ENCODE measurements at regions not wholly inside any gene's neighbourhood (a gene's known extent, or its start where the extent isn't known, plus 50 kb on each side); places are given as distances from the start of the nearest gene placed in this dataset.
"Not testable (repeated sequence)": the region's sequence is repeated elsewhere in the genome, so short reads cannot be mapped to it uniquely, and the experiment has no call there.

GRCh38 chr7:36051501-36051900, 101.6 kb upstream of the EEPD1 start:
- no peak overlapping the region for H3K9ac ChIP-seq (ENCODE audit: insufficient read length, low read depth)
- DNase-seq (ENCODE audit: low read depth, low spot score): no peak
- H3K4me3 ChIP-seq (ENCODE audit: insufficient read length, low read depth): no peak overlapping the region
- peaks cover 3% of the 10 kb centered on the region for H3K4me1 ChIP-seq (ENCODE audit: insufficient read depth, insufficient read length)
- H3K36me3 ChIP-seq (ENCODE audit: insufficient read depth, insufficient read length, low read length): no peaks in the 10 kb centered on the region
- H3K9me3 ChIP-seq (ENCODE audit: insufficient read depth, low read length): no peaks in the 10 kb centered on the region
- TF ChIP-seq SUZ12 (IDR thresholded peaks at IDR 0.05; ENCODE audit: extremely low read depth, insufficient read depth, insufficient read length) (no peak), YY1 (IDR thresholded peaks at IDR 0.05; ENCODE audit: insufficient read depth, insufficient read length) (no peak), ZNF274 (IDR thresholded peaks at IDR 0.05; ENCODE audit: low read depth, low read length) (no peak)
- no peaks in the 10 kb centered on the region for H3K27me3 ChIP-seq (ENCODE audit: insufficient read depth, insufficient read length)

GRCh38 chr7:36053589-36053988, 99.5 kb upstream of the EEPD1 start:
- TF ChIP-seq ZNF274 (IDR thresholded peaks at IDR 0.05; ENCODE audit: low read depth, low read length) (no peak), SUZ12 (IDR thresholded peaks at IDR 0.05; ENCODE audit: extremely low read depth, insufficient read depth, insufficient read length) (no peak), YY1 (IDR thresholded peaks at IDR 0.05; ENCODE audit: insufficient read depth, insufficient read length) (no peak)

DNA sequence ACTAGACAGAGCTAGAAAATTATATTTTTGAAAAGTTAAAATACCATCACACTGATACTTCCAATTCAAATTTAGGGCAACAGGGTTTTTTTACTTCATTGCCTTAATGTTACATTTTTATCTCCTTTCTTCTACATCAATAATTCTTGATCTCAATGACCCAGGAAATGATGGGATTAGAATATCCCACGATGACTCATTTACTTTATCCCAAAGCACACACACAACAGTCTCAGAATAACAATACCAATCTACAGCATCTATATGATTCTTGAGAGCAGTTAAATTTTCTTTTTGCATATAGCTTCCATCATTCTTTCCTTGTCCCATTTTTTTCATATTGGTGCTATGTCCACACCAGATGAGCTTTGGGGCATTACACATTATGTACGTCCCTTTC, 98.4 kb upstream of the EEPD1 start:
- no peak for TF ChIP-seq ZNF274 (IDR thresholded peaks at IDR 0.05; ENCODE audit: low read depth, low read length)
- no peak for TF ChIP-seq SUZ12 (IDR thresholded peaks at IDR 0.05; ENCODE audit: extremely low read depth, insufficient read depth, insufficient read length)
- TF ChIP-seq YY1 (IDR thresholded peaks at IDR 0.05; ENCODE audit: insufficient read depth, insufficient read length): no peak
- no peak overlapping the region for H3K4me3 ChIP-seq (ENCODE audit: insufficient read length, low read depth)
- H3K9ac ChIP-seq (ENCODE audit: insufficient read length, low read depth): no peak overlapping the region
- H3K9me3 ChIP-seq (ENCODE audit: insufficient read depth, low read length): no peaks in the 10 kb centered on the region
- H3K4me1 ChIP-seq (ENCODE audit: insufficient read depth, insufficient read length): peaks cover 3% of the 10 kb centered on the region
- no peaks in the 10 kb centered on the region for H3K27me3 ChIP-seq (ENCODE audit: insufficient read depth, insufficient read length)
- DNase-seq (ENCODE audit: low read depth, low spot score): no peak
- H3K36me3 ChIP-seq (ENCODE audit: insufficient read depth, insufficient read length, low read length): no peaks in the 10 kb centered on the region

More at GRCh38 chr7:36053589-36053988, 99.5 kb upstream of the EEPD1 start:
- Histone ChIP-seq H3K9me3 (ENCODE audit: insufficient read depth, low read length) (no peaks in the 10 kb centered on the region), H3K36me3 (ENCODE audit: insufficient read depth, insufficient read length, low read length) (no peaks in the 10 kb centered on the region), H3K4me1 (ENCODE audit: insufficient read depth, insufficient read length) (peaks cover 3% of the 10 kb centered on the region), H3K9ac (ENCODE audit: insufficient read length, low read depth) (no peak overlapping the region), H3K27me3 (ENCODE audit: insufficient read depth, insufficient read length) (no peaks in the 10 kb centered on the region), H3K4me3 (ENCODE audit: insufficient read length, low read depth) (no peak overlapping the region)
- no peak for DNase-seq (ENCODE audit: low read depth, low spot score)

GRCh38 chr7:36055207-36055606, 97.8 kb upstream of the EEPD1 start:
- Histone ChIP-seq H3K4me1 (ENCODE audit: insufficient read depth, insufficient read length) (no peaks in the 10 kb centered on the region), H3K9ac (ENCODE audit: insufficient read length, low read depth) (no peak overlapping the region), H3K27me3 (ENCODE audit: insufficient read depth, insufficient read length) (no peaks in the 10 kb centered on the region), H3K36me3 (ENCODE audit: insufficient read depth, insufficient read length, low read length) (no peaks in the 10 kb centered on the region), H3K9me3 (ENCODE audit: insufficient read depth, low read length) (no peaks in the 10 kb centered on the region), H3K4me3 (ENCODE audit: insufficient read length, low read depth) (no peak overlapping the region)
- no peak for TF ChIP-seq YY1 (IDR thresholded peaks at IDR 0.05; ENCODE audit: insufficient read depth, insufficient read length)
- no peak for DNase-seq (ENCODE audit: low read depth, low spot score)

- no peaks in the 10 kb centered on the region for H3K36me3 ChIP-seq (ENCODE audit: insufficient read depth, insufficient read length, low read length)
- H3K4me1 ChIP-seq (ENCODE audit: insufficient read depth, insufficient read length): no peaks in the 10 kb centered on the region
- no peak overlapping the region for H3K9ac ChIP-seq (ENCODE audit: insufficient read length, low read depth)
- TF ChIP-seq YY1 (IDR thresholded peaks at IDR 0.05; ENCODE audit: insufficient read depth, insufficient read length) (no peak), ZNF274 (IDR thresholded peaks at IDR 0.05; ENCODE audit: low read depth, low read length) (no peak), SUZ12 (IDR thresholded peaks at IDR 0.05; ENCODE audit: extremely low read depth, insufficient read depth, insufficient read length) (no peak)
- no peak overlapping the region for H3K4me3 ChIP-seq (ENCODE audit: insufficient read length, low read depth)
- DNase-seq (ENCODE audit: low read depth, low spot score): no peak
- H3K9me3 ChIP-seq (ENCODE audit: insufficient read depth, low read length): no peaks in the 10 kb centered on the region
- H3K27me3 ChIP-seq (ENCODE audit: insufficient read depth, insufficient read length): no peaks in the 10 kb centered on the region
Observed at GRCh38 chr7:36057323-36057722, 95.7 kb upstream of the EEPD1 start.

GRCh38 chr7:36058020-36058592, 94.9 kb upstream of the EEPD1 start:
- Histone ChIP-seq H3K9ac (ENCODE audit: insufficient read length, low read depth) (no peak overlapping the region), H3K4me1 (ENCODE audit: insufficient read depth, insufficient read length) (no peaks in the 10 kb centered on the region), H3K36me3 (ENCODE audit: insufficient read depth, insufficient read length, low read length) (no peaks in the 10 kb centered on the region), H3K9me3 (ENCODE audit: insufficient read depth, low read length) (no peaks in the 10 kb centered on the region), H3K4me3 (ENCODE audit: insufficient read length, low read depth) (no peak overlapping the region), H3K27me3 (ENCODE audit: insufficient read depth, insufficient read length) (no peaks in the 10 kb centered on the region)
- TF ChIP-seq SUZ12 (IDR thresholded peaks at IDR 0.05; ENCODE audit: extremely low read depth, insufficient read depth, insufficient read length) (no peak), YY1 (IDR thresholded peaks at IDR 0.05; ENCODE audit: insufficient read depth, insufficient read length) (no peak), ZNF274 (IDR thresholded peaks at IDR 0.05; ENCODE audit: low read depth, low read length) (no peak)
- no peak for DNase-seq (ENCODE audit: low read depth, low spot score)

DNA sequence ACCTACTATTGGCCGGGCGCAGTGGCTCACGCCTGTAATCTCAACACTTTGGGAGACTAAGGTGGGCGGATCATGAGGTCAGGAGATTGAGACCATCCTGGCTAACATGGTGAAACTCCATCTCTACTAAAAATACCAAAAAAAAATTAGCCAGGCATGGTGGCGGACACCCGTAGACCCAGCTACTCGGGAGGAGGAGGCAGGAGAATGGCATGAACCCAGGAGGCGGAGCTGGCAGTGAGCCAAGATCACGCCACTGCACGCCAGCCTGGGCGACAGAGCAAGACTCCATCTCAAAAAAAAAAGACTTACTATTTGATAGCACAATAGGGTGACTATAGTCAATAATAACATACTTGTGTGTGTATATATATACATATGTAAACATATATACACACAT, 92.7 kb upstream of the EEPD1 start:
- not testable (repeated sequence) for DNase-seq (ENCODE audit: low read depth, low spot score); H3K9ac ChIP-seq (ENCODE audit: insufficient read length, low read depth); H3K27me3 ChIP-seq (ENCODE audit: insufficient read depth, insufficient read length); H3K4me3 ChIP-seq (ENCODE audit: insufficient read length, low read depth); H3K4me1 ChIP-seq (ENCODE audit: insufficient read depth, insufficient read length); H3K36me3 ChIP-seq (ENCODE audit: insufficient read depth, insufficient read length, low read length); H3K9me3 ChIP-seq (ENCODE audit: insufficient read depth, low read length)
